ENCODE measurements at regions not wholly inside any gene's neighbourhood (a gene's known extent, or its start where the extent isn't known, plus 50 kb on each side); places are given as distances from the start of the nearest gene placed in this dataset.

DNA sequence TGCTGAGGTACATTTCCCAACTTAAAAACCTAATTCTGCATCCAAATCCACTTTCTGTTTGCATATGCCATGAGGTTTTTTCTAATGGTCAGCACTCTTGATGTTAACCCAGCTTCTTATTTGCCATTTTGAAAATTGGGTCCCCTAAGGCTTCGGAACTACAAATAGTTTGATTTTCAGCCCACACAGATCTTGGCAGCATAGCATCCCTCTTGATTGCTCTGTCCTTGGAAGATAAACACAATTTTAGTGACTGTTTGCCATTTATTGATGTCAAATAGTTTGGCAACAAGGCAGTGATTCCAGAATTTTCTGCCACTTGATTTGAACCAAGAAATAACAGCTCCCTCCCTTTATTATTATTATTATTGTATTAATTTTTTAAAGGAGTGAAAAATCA lies 696.9 kb downstream of the RAB28 start:
- DNase-seq (ENCODE audit: low spot score): no peak
- in situ Hi-C loops (cut with MboI; ENCODE audit: low pct_unique_long_range_greater_than_20kb, low sequenced_read_pairs, unreplicated experiment): no loop called here
- TF ChIP-seq, protein P1, sequence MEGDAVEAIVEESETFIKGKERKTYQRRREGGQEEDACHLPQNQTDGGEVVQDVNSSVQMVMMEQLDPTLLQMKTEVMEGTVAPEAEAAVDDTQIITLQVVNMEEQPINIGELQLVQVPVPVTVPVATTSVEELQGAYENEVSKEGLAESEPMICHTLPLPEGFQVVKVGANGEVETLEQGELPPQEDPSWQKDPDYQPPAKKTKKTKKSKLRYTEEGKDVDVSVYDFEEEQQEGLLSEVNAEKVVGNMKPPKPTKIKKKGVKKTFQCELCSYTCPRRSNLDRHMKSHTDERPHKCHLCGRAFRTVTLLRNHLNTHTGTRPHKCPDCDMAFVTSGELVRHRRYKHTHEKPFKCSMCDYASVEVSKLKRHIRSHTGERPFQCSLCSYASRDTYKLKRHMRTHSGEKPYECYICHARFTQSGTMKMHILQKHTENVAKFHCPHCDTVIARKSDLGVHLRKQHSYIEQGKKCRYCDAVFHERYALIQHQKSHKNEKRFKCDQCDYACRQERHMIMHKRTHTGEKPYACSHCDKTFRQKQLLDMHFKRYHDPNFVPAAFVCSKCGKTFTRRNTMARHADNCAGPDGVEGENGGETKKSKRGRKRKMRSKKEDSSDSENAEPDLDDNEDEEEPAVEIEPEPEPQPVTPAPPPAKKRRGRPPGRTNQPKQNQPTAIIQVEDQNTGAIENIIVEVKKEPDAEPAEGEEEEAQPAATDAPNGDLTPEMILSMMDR (IDR thresholded peaks at IDR 0.05; ENCODE audit: extremely low read depth, insufficient read depth, missing control alignments): no peak

DNA sequence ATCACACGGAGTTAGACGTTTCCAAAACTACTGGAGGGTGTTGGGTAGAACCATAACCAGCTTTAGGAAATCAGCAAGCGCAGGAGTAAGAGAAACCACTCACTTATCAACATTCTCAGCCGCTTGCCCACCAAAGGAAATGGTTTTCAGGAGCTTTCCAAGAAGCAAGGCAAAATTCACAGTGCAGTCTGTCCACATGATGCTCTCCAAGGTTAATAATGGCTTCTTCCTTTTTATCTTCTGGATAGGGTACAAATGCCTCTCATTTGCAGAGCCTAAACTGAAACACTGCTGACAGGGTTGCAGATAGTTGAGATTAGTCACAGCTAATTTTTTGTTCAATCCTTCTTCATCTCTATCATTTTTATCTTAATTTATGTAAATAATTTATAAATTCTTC lies 705.4 kb downstream of the RAB28 start:
- in situ Hi-C loops (cut with MboI; ENCODE audit: low pct_unique_long_range_greater_than_20kb, low sequenced_read_pairs, unreplicated experiment): no loop called here
- TF ChIP-seq, protein P1 (IDR thresholded peaks at IDR 0.05; ENCODE audit: extremely low read depth, insufficient read depth, missing control alignments): no peak

DNA sequence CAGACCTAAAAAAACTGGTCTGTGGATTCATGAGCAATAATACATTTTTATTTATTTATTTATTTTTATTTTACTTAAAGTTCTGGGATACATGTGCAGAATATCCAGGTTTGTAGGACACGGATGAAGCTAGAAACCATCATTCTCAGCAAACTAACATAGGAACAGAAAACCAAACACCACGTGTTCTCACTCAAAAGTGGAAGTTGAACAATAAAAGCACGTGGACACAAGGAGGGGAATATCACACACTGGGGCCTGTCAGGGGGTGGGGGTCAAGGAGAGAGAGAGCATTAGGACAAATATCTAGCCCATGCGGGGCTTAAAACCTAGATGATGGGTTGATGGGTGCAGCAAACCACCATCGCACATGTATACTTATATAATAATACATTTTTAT lies 705.9 kb downstream of the RAB28 start:
- TF ChIP-seq, protein P1 (IDR thresholded peaks at IDR 0.05; ENCODE audit: extremely low read depth, insufficient read depth, missing control alignments): no peak
- in situ Hi-C loops (cut with MboI; ENCODE audit: low pct_unique_long_range_greater_than_20kb, low sequenced_read_pairs, unreplicated experiment): no loop called here
- DNase-seq (ENCODE audit: low spot score): no peak

More for the DNA sequence above, 705.4 kb downstream of the RAB28 start:
- DNase-seq (ENCODE audit: low spot score): no peak

DNA sequence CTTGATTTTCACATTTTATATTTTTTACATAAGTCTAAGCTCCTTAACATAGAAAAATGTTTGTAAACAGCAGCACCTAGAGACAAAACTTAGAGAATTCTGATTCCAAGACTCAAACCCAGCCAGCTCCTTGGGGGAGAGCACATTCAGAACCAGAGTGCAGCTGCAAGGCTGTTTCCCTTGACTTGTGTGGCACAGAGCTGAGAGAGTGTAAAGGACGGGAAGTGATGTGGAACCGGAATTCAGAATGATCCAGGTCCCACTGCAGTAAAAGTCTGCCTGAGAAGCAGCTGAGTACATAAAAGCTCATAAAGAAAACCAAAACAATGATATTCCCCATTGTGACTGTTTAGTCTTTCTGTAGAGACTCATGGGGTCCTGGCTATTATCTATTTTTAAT lies 713.8 kb downstream of the RAB28 start:
- DNase-seq (ENCODE audit: low spot score): no peak
- TF ChIP-seq, protein P1 (IDR thresholded peaks at IDR 0.05; ENCODE audit: extremely low read depth, insufficient read depth, missing control alignments): no peak
- in situ Hi-C loops (cut with MboI; ENCODE audit: low pct_unique_long_range_greater_than_20kb, low sequenced_read_pairs, unreplicated experiment): no loop called here

DNA sequence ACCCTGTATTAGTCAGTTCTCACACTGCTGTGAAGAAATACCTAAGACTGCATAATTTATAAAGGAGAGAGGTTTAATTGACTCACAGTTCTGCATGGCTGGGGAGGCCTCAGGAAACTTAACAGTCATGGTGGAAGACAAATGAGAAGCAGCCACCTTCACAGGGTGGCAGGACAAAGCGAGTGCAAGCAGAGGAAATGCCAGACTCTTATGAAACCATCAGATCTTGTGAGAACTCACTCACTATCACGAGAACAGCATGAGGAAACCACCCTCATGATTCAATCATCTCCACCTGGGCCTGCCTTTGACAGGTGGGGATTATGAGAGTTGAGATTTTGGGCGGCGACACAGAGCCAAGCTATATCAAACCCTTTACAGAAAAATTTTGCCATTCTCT lies 722.4 kb downstream of the RAB28 start:
- in situ Hi-C loops (cut with MboI; ENCODE audit: low pct_unique_long_range_greater_than_20kb, low sequenced_read_pairs, unreplicated experiment): no loop called here
- TF ChIP-seq, protein P1 (IDR thresholded peaks at IDR 0.05; ENCODE audit: extremely low read depth, insufficient read depth, missing control alignments): no peak
- DNase-seq (ENCODE audit: low spot score): no peak

DNA sequence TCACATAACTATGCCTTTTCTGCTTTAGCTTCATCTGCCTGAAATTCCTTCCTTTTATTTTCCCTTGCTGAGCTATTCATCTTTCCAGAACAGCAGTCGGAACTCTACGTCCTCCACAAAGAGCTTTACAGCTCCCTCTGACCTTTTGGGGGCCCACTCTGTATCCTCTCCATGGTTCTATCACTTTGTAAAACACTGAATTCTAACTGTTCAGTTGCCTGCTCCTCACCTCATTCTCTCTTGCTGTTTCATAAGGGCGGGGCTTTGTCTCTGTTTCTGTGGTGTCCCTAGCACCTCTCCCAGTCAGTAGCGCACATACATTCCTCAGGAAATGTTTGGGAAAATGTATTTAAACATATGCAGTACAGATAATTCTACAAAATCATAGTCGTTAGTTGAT lies 737.0 kb downstream of the RAB28 start:
- TF ChIP-seq, protein P1 (IDR thresholded peaks at IDR 0.05; ENCODE audit: extremely low read depth, insufficient read depth, missing control alignments): no peak
- no peak for DNase-seq (ENCODE audit: low spot score)
- in situ Hi-C loops (cut with MboI; ENCODE audit: low pct_unique_long_range_greater_than_20kb, low sequenced_read_pairs, unreplicated experiment): no loop called here

DNA sequence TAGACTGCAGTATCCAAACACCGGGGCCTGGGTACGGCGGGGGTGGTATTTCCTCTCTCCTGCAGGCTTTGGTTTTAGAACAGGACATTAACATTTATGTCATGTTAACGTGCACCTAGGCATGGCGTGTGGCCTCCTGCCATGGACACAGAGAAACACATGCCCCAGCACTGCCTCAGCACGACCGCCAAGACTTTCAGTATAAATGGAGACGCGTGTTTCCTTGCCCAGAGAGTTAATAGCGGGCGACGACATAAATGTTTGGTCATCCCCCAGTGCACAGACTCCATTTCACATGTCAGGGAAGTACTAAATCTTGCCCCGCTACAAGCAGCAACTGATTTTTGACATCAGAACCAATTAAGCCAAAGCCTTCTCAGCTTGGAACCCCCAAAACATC lies 737.9 kb downstream of the RAB28 start:
- no peak for DNase-seq (ENCODE audit: low spot score)
- TF ChIP-seq, protein P1 (IDR thresholded peaks at IDR 0.05; ENCODE audit: extremely low read depth, insufficient read depth, missing control alignments): no peak
- in situ Hi-C loops (cut with MboI; ENCODE audit: low pct_unique_long_range_greater_than_20kb, low sequenced_read_pairs, unreplicated experiment): no loop called here

All from GM13977 (cell line).